PC-3 (cell line): ENCODE measurements at regions not wholly inside any gene's neighbourhood (a gene's known extent, or its start where the extent isn't known, plus 50 kb on each side); places are given as distances from the start of the nearest gene placed in this dataset.

Experiments
- EZH2 ChIP-seq: fragments of 300-600 bp; sonication (generic); IDR thresholded peaks from one replicate; pipeline ENCODE4 v1.6.1; 2017; ENCODE audit warnings: antibody characterized with exemption, mild to moderate bottlenecking, low read length; ENCODE audit not compliant: unreplicated experiment
- EZH2phosphoT487 ChIP-seq: fragments of 300-600 bp; sonication (generic); IDR thresholded peaks from 2 replicates; pipeline ENCODE4 v1.6.1; 2018; ENCODE audit warnings: mild to moderate bottlenecking, antibody characterized with exemption, low read length, borderline replicate concordance
- TF ChIP-seq, protein P1 (sequence below): fragments of 300-600 bp; sonication (generic); conservative IDR thresholded peaks from 2 replicates; pipeline ENCODE4 v1.5.1; 2017; ENCODE audit warnings: antibody characterized with exemption, low read depth, mild to moderate bottlenecking, low read length

DNA sequence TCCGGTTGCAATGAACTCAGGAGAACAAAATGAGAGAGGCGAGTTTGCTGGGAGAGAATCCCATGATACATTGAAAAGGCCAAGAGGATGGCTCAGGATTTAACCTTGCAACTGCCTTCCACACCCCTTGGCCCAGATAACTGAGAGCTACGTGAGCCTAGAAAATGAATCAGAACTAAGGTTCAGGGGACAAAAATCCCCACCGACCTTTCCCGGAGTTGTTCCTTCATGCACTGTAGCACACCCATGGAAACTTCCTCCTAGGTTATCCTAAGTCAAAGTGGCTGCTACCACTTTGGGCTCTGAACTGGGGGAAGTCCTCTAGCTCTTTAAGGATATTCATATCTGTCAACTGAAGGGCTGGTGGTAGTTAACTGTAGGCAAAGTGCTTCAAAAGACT is 58.3 kb upstream of the SLC4A7 start:
- TF ChIP-seq EZH2, result no peak
- TF ChIP-seq, protein P1, sequence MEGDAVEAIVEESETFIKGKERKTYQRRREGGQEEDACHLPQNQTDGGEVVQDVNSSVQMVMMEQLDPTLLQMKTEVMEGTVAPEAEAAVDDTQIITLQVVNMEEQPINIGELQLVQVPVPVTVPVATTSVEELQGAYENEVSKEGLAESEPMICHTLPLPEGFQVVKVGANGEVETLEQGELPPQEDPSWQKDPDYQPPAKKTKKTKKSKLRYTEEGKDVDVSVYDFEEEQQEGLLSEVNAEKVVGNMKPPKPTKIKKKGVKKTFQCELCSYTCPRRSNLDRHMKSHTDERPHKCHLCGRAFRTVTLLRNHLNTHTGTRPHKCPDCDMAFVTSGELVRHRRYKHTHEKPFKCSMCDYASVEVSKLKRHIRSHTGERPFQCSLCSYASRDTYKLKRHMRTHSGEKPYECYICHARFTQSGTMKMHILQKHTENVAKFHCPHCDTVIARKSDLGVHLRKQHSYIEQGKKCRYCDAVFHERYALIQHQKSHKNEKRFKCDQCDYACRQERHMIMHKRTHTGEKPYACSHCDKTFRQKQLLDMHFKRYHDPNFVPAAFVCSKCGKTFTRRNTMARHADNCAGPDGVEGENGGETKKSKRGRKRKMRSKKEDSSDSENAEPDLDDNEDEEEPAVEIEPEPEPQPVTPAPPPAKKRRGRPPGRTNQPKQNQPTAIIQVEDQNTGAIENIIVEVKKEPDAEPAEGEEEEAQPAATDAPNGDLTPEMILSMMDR, result no peak
- no peak for TF ChIP-seq EZH2phosphoT487
